Fibroblast of villous mesenchyme (primary cell): ENCODE measurements at regions not wholly inside any gene's neighbourhood (a gene's known extent, or its start where the extent isn't known, plus 50 kb on each side); places are given as distances from the start of the nearest gene placed in this dataset.
A peak's percentile ranks its signal among the peaks of the same experiment; 100 is the strongest.

Experiments used
- DNase-seq: peaks from one replicate; pipeline ENCODE4 v3.0.0-alpha.2; 2010; ENCODE audit warnings: low read depth
- H3K4me3 ChIP-seq: 2 replicates; pipeline ENCODE4 v1.5.1; 2011; ENCODE audit warnings: low read depth, mild to moderate bottlenecking, low read length
- CTCF ChIP-seq: IDR thresholded peaks from 2 replicates; pipeline ENCODE4 v1.5.1; 2012; ENCODE audit warnings: low read depth, mild to moderate bottlenecking, low read length; ENCODE audit not compliant: insufficient read depth

GRCh38 chr12:45591635-45592034 is 137.9 kb upstream of the ARID2 start:
- no peak for DNase-seq
- TF ChIP-seq CTCF = no peak
- H3K4me3 ChIP-seq = no peak overlapping the region

- TF ChIP-seq CTCF = no peak
- H3K4me3 ChIP-seq = no peak overlapping the region
- no peak for DNase-seq
These were observed 133.1 kb upstream of the ARID2 start for GRCh38 chr12:45596366-45596765.

DNA sequence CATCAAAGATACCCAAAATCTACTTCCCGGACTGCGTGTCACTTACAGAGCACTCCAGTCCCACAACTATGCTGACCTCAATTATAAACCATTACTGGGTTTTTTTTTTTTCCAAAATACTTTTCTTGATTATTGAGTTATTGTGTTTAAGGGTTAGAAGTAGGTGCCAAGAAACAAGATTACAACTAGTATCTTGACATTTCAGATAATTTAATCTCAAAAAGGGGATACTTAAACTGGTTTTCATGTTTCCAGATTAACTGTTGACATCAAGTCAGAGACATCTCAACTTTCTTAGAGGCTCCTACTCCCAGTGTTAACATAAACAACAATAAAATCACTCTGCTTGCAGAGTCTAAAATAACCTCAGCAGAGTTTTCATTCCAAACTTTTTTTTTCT is 131.2 kb upstream of the ARID2 start:
- no peak for TF ChIP-seq CTCF
- no peak overlapping the region for H3K4me3 ChIP-seq
- DNase-seq = peak; percentile 19

DNA sequence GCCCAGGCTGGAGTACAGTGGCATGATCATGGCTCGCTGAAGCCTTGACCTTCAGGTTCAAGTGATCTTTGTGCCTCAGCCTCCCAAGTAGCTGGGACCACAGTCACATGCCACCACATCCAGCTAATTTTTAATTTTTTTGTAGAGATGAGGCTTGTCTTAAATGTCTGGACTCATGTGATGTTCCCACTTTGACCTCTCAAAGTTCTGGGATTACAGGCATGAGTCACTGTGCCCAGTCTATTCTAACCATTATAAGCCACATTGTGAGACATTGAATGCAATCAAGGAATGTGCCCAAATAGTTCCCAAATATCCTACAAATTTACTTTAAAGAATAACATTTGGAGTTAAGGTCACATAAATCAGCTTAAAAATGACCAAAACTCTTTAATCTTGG is 130.7 kb upstream of the ARID2 start:
- DNase-seq = no peak

GRCh38 chr12:45599196-45599595 is 130.3 kb upstream of the ARID2 start:
- no peak for TF ChIP-seq CTCF
- no peak for DNase-seq
- H3K4me3 ChIP-seq = no peak overlapping the region

More for the DNA sequence above, 130.7 kb upstream of the ARID2 start:
- TF ChIP-seq CTCF = no peak
- H3K4me3 ChIP-seq = no peak overlapping the region

DNA sequence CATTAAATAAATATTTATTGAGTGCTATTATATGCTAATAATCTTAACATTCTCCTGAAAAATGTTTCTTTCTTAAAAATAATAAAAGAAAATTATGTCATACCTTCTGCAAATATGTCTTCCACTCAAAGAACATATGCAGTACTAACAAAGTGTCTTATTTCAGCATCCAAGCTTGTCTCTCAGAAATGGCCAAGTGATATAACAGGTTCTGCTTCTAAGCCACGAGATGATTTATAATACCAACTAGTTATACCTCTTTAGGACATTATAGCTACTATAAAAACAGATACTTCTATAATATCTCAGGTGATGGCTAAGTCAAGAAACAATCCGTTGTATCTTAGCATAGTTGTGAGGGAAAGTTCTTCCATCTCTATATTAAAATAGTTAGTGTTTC is 128.1 kb upstream of the ARID2 start:
- no peak for TF ChIP-seq CTCF
- H3K4me3 ChIP-seq = no peak overlapping the region
- no peak for DNase-seq

GRCh38 chr12:45601888-45602287 is 127.6 kb upstream of the ARID2 start:
- TF ChIP-seq CTCF = no peak
- DNase-seq = no peak
- no peak overlapping the region for H3K4me3 ChIP-seq
